ENCODE measurements at regions not wholly inside any gene's neighbourhood (a gene's known extent, or its start where the extent isn't known, plus 50 kb on each side); places are given as distances from the start of the nearest gene placed in this dataset.

GRCh38 chr14:40010961-40011360 lies 578.7 kb upstream of the FBXO33 start:
- TF ChIP-seq REST (IDR thresholded peaks at IDR 0.05; ENCODE audit: insufficient read depth in 1 of 2, low read depth in 2 of 2, low read length in 2 of 2) (no peak), SIN3A (IDR thresholded peaks at IDR 0.05; ENCODE audit: borderline replicate concordance, insufficient read depth, low read length) (no peak), TAF1 (IDR thresholded peaks at IDR 0.05; ENCODE audit: borderline replicate concordance, insufficient read depth, low read length) (no peak), POLR2AphosphoS5 (IDR thresholded peaks at IDR 0.05; ENCODE audit: low read depth, low read length) (no peak)

Data from PFSK-1 (cell line).